ENCODE measurements at regions not wholly inside any gene's neighbourhood (a gene's known extent, or its start where the extent isn't known, plus 50 kb on each side); places are given as distances from the start of the nearest gene placed in this dataset.

GRCh38 chr2:160921386-160921964 lies 238.8 kb upstream of the TANK start:
- TF ChIP-seq EZH2 (IDR thresholded peaks at IDR 0.05; ENCODE audit: borderline replicate concordance, low read depth, low read length, poor library complexity, severe bottlenecking), result no peak
- no peak for TF ChIP-seq CTCF (conservative IDR thresholded peaks at IDR 0.05; ENCODE audit: low read depth, low read length)
